SKM-1 (cell line): ENCODE measurements at regions not wholly inside any gene's neighbourhood (a gene's known extent, or its start where the extent isn't known, plus 50 kb on each side); places are given as distances from the start of the nearest gene placed in this dataset.

Experiments
- DNase-seq: peaks from one replicate; lab custom pipeline; 2025; ENCODE audit not compliant: unreplicated experiment; lab: John Stamatoyannopoulos, UW

DNA sequence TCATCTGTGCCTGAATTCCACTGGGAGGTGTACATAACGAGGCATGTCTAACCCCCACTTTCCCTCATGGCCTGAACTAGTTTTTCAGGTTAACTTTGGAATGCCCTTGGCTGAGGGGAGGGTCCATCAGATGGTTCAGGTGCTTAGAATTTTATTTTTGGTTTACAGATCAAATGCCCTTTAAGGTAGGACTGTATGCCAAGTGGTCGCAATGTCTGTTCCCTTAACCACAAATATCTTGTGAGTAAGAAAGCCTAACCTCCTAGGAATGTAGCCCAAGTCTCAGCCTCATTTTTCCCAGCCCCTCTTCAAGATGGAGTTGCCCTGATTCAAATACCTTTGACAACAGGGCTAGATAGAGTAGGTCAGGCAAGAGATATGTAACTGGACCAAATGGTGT lies 78.4 kb downstream of the RNASET2 start:
- DNase-seq: no peak

- DNase-seq: no peak
These were observed 79.0 kb downstream of the RNASET2 start for GRCh38 chr6:166877349-166877748.

DNA sequence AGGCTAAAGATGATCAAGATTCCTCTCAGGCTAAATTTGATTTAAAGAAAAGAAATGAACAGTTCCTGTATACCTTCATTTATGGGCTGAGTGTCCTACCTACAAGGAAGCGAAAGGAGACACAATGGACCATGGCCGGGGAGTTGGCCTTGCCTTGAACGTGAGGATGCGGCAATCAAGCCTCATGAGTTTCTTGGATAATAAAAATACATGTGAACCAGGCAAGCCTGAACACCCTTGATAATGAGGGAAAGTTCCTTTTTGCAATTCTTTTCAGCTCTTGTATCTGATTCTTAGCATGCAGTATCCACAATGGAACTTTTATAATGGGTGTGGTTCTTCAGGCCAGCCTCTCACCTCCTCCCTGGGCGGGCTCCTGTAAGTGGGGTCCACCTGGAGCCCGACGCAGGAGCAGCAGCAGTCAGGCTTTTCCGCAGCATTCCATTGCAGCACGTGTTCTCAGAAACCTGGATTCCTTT lies 83.8 kb downstream of the RNASET2 start:
- no peak for DNase-seq

DNA sequence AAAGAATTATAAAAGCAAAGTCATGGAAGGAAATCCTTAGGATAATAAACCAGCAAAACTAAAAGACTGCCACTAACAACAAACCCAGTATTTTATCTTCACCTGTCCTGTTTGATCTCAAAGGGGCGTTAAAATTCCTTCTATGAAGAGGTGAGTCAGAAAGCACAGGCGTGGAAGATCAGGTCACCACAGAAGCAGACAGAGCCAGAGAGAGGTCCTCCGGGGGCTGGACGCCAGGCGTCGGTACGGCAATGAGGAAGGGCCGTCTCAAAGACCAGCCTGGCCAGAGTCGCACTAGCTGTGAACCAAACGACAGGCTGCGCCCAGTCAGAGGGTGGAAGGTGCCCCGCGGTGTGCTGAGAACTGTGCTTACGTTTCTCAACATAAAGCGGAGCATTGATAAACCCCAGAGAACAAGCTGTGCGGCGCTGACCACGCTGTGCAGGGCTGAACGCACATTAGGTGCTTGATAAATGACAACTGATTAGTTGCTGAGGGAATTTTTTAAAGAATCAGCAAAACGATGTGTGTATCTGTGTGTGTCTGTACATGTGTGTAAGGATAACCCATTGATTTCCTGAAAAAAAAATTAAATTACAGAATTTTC lies 85.6 kb downstream of the RNASET2 start:
- DNase-seq: no peak

DNA sequence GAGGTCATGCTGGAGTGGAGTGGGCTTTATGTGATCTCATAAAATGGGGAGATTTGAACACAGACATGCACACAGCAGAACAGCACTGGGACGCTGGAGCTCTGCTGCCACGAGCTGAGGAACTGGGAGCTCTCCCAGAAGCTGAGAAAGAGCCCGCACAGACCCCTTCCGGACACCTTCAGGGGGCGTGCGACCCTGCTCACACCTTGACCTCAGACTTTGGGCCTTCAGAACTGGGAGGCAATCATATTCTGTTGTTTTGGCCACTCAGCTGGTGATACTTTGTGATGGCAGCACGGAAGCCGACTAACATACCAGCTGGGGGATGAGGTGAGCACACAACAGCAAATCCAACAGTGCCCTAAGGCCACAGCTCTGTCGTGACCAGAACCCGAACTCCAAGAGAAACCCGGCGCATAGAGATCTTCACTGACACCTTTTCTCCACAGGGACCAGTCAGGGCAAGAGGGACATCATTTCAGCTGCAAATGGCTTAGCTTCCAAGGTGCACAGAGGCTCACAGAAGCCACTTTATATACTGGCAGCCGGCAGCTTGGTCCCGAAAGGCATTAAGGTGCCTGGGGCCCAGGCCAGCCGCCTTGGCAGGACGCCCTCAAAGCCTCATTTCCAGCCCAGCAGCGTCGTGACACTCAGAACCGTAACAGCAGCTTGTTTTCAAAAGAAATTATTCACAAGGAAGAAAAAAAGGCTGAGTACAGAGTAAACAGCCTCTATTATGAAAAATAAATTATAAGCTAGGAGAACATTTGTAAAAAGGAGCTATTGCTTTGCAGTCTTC lies 89.3 kb downstream of the RNASET2 start:
- DNase-seq: no peak

DNA sequence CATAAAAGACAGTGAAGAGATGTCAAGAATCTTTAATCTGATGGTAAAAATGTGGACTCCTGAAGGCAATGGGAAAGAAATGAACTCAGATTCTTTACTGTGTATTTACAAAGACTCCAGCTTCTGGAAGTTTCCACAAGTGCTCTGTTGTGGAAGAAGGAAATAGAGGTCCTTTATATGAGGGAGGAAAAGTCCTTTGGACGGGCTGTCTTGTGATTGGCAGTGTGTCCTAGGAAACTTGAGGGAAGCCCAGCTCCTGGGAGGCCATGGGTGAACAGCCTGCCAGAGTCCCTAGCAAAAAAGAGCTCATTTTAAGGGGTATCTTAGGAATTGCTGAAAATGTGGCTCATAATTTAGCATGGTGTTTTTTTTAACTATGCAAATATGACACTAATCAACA lies 92.0 kb downstream of the RNASET2 start:
- no peak for DNase-seq

- DNase-seq: no peak
These were observed 93.3 kb downstream of the RNASET2 start for GRCh38 chr6:166862978-166863530.

DNA sequence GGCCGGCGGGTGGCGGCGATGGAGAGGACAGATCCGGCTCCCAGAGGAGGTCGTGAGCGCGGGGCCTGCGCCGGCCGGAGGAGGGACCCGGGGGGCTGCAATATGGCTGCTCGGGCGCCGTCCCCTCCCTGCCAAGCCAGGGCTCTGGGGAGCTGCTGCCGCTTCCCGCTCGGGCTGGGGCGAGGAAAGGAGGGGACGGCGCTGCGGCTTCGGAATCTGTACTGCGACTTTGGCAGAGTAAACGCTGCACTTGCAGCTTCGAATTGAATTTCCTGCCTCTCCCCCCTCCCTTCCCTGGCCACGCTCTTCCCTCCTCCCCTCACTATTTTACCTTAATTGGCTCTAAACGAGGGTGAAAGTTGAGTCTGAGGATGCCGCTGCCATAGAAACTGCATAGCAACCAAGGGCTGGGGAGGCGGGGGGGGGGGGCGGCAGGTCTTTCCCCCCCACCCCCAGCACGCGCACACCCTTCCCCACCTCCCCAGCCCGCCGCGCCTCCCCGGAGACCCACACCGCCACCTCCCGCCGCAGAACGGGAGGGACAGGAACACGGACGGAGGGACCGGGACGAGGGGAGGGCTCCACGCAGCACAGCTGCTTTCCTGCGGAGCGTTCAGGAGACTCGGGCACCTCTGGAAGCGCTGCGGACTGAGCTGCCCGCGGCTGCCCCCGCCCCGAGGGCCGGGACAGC lies 93.9 kb downstream of the RNASET2 start:
- no peak for DNase-seq

DNA sequence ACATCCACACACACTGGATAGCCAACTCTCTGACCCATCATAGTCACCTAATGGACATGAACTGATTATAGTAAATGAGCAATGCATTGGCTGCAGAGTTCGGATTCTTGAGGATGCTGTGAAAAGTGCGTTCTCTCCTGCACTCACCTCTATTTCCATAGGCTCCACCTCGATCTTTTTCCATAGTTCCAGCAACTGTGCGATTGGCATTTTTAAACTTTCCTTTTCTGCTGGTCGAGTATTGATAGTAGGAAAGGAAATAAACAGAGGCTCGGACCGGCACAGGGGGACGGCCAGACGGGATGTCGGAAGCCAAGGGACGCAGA lies 94.4 kb downstream of the RNASET2 start:
- no peak for DNase-seq

DNA sequence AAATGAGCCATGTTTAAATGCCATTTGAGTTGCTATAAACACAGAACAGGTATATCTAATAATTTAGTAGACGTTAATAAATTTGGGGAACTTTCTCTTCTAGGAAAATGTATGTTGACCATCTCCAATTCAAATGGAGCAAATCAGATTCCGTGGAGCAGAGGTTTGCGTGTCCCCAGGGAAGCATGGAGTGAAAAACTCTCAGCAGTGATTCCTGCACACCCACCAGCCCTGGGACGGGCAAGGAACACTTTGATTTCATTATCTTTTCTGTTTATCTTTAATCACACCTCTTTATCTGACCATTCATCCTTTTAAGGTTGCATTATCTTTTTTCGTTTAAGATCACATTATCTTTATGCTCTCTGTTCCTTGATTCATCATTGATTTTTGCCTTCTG lies 95.0 kb downstream of the RNASET2 start:
- DNase-seq: no peak

- no peak for DNase-seq
These were observed 96.0 kb downstream of the RNASET2 start for GRCh38 chr6:166860392-166860791.

DNA sequence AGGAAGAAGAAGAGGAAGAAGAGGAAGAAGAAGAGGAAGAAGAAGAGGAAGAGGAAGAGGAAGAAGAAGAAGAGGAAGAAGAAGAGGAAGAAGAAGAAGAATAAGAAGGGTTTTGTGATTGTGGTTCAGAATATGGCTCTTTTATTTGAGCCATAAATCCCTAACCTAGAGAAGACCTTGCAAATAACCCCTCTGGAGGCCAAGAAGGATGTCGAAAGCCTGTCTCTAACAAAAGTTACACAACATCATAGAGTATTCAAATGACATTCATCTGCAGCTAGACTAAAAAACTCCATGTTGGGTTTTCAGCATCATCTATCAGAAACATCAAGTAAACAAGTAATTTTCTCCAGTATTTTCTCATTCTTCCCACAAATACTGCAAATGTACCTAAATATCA lies 100.9 kb downstream of the RNASET2 start:
- no peak for DNase-seq

DNA sequence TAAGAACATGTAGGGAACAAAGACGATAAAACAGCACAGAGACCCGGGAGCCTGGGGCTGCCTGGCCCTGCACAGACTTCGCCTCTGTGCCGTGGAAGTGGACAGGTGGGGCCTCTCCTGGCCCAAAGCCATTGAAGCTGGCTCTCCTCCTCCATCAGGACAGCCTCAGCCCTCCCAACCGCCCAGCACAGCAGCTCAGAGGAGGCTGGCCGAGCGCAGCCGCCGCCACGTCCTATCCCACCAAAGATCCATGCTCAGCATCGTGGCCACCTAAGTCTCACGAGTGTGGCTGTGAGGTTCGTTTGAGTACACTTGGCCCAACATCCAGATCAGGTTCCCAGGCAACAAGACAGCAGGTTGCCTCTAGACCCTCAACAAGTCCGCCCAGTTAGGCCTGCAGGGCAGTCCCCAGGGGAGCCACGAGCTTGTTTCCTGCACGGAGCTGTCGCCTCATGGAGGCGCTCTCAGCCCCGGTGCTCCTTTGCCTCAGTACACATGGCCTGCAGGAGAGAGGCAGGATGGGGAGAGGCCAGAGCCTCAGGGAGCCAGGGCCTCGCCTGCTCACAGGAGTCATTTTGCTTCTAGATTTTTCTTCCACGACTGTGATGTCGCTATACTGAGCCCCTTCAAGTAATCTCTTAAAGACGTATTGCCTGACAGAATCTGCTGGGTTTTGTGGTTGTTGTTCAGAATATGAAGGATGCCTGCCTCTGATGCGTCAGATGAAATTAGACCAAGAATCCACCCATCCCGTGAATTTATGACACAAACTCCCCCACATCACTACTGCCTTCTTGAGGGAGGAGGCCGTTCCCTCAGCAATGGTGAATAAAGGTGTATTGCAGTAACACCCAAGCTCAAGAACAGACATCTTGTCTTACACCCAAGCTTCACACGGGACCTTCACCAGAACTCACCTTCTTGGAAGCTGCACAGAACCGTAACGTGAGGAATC lies 102.7 kb downstream of the RNASET2 start:
- no peak for DNase-seq

GRCh38 chr6:166852451-166852975 lies 103.8 kb downstream of the RNASET2 start:
- DNase-seq: no peak

DNA sequence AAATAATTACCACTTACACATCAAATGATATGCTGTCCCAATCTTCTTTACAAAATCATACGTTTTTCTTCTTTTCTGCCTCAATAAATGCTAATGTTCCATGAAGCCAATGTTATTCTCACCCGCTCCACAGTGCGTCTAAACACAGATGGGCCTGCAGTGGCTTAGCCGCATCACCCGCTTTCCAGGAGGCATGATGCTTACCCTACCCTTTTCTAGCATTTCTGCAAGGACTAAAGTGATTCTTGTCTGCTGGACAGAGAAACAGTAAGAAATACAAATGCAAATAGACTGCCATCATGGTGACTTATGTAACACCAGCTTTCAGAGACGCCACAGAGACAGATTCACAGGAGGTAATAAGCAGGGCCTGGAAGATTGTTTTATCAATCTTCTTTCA lies 104.4 kb downstream of the RNASET2 start:
- no peak for DNase-seq

- DNase-seq: no peak
These were observed 104.9 kb downstream of the RNASET2 start for GRCh38 chr6:166851426-166851825.

- DNase-seq: no peak
These were observed 105.7 kb downstream of the RNASET2 start for GRCh38 chr6:166850677-166851076.

DNA sequence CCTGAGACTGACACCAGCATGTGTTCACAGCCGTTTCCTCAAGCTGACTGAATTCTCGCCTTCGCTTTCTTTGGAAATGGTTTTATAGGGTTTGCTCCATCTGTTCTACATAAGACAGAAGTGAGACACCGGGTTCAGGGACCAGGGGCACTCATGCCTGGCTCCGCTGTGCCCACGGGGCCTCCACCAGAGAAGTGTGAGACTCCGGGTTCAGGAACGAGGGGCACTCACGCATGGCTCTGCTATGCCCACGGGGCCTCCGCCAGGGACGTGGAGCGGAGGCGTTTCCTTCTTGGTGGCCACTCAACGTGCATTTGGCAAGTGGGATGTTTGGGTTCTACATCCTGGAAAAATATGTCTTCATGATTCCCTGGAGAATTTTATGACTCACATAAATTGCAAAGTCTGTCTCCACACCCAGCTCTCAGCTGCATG lies 106.6 kb downstream of the RNASET2 start:
- no peak for DNase-seq

- no peak for DNase-seq
These were observed 107.2 kb downstream of the RNASET2 start for GRCh38 chr6:166848979-166849748.
